GM18873 (cell line): ENCODE measurements at regions not wholly inside any gene's neighbourhood (a gene's known extent, or its start where the extent isn't known, plus 50 kb on each side); places are given as distances from the start of the nearest gene placed in this dataset.
A peak's percentile ranks its signal among the peaks of the same experiment; 100 is the strongest.
"Not testable (repeated sequence)": the region's sequence is repeated elsewhere in the genome, so short reads cannot be mapped to it uniquely, and the experiment has no call there.

ENCODE experiments used
- ATAC-seq: cut with Tn5 transposase; IDR thresholded peaks from one replicate; pipeline ENCODE4 v1.9.1; 2021; ENCODE audit warnings: mild to moderate bottlenecking, moderate library complexity, moderate number of reproducible peaks; ENCODE audit not compliant: unreplicated experiment, low FRiP score

GRCh38 chr2:87956613-87957012 lies 59.7 kb downstream of the RNU2-63P start:
- not testable (repeated sequence) for ATAC-seq

GRCh38 chr2:87949008-87949407 lies 67.3 kb downstream of the RNU2-63P start:
- ATAC-seq: not testable (repeated sequence)

GRCh38 chr2:87946644-87947370 lies 69.5 kb downstream of the RNU2-63P start:
- ATAC-seq: not testable (repeated sequence)

- not testable (repeated sequence) for ATAC-seq
Measured at GRCh38 chr2:87939299-87939698, 77.0 kb downstream of the RNU2-63P start.

GRCh38 chr2:87919023-87919665 lies 93.5 kb upstream of the RGPD2 start:
- not testable (repeated sequence) for ATAC-seq

- not testable (repeated sequence) for ATAC-seq
Measured at GRCh38 chr2:87917194-87917593, 91.6 kb upstream of the RGPD2 start.

GRCh38 chr2:87910848-87911247 lies 85.3 kb upstream of the RGPD2 start:
- ATAC-seq: not testable (repeated sequence)

GRCh38 chr2:87909042-87909441 lies 83.4 kb upstream of the RGPD2 start:
- peak; percentile 42 for ATAC-seq

- ATAC-seq: not testable (repeated sequence)
Measured at GRCh38 chr2:87907556-87908099, 82.0 kb upstream of the RGPD2 start.

GRCh38 chr2:87903242-87904114 lies 77.9 kb upstream of the RGPD2 start:
- not testable (repeated sequence) for ATAC-seq

- not testable (repeated sequence) for ATAC-seq
Measured at GRCh38 chr2:87883659-87884058, 58.1 kb upstream of the RGPD2 start.
